CD4-positive, alpha-beta T cell treated with Interleukin-15 for 1 hour (primary cell): ENCODE measurements at regions not wholly inside any gene's neighbourhood (a gene's known extent, or its start where the extent isn't known, plus 50 kb on each side); places are given as distances from the start of the nearest gene placed in this dataset.

Source experiments
- DNase-seq: peaks from one replicate; pipeline ENCODE4 v3.0.0-alpha.2; 2020

- DNase-seq: peak; percentile 56
These were observed 183.6 kb upstream of the NFE2L3 start for GRCh38 chr7:25968205-25968993.

- DNase-seq: no peak
These were observed 181.6 kb upstream of the NFE2L3 start for GRCh38 chr7:25970356-25970755.

GRCh38 chr7:25970911-25971310 is 181.1 kb upstream of the NFE2L3 start:
- DNase-seq: no peak

- no peak for DNase-seq
These were observed 175.4 kb upstream of the NFE2L3 start for GRCh38 chr7:25976630-25977029.

- no peak for DNase-seq
These were observed 173.5 kb upstream of the NFE2L3 start for GRCh38 chr7:25978466-25978865.

- DNase-seq: no peak
These were observed 172.4 kb upstream of the NFE2L3 start for GRCh38 chr7:25979605-25980004.

GRCh38 chr7:25982684-25983083 is 169.3 kb upstream of the NFE2L3 start:
- DNase-seq: no peak

GRCh38 chr7:25985196-25985595 is 166.8 kb upstream of the NFE2L3 start:
- no peak for DNase-seq

- no peak for DNase-seq
These were observed 163.4 kb upstream of the NFE2L3 start for GRCh38 chr7:25988640-25989039.

GRCh38 chr7:25989140-25989705 is 162.8 kb upstream of the NFE2L3 start:
- no peak for DNase-seq

- DNase-seq: no peak
These were observed 157.5 kb upstream of the NFE2L3 start for GRCh38 chr7:25994433-25994994.

- DNase-seq: no peak
These were observed 156.8 kb upstream of the NFE2L3 start for GRCh38 chr7:25995216-25995615.

- no peak for DNase-seq
These were observed 156.0 kb upstream of the NFE2L3 start for GRCh38 chr7:25996006-25996408.

GRCh38 chr7:25998499-25998898 is 153.5 kb upstream of the NFE2L3 start:
- DNase-seq: no peak

- DNase-seq: no peak
These were observed 151.2 kb upstream of the NFE2L3 start for GRCh38 chr7:26000841-26001240.

GRCh38 chr7:26001662-26002244 is 150.2 kb upstream of the NFE2L3 start:
- DNase-seq: no peak

GRCh38 chr7:26005683-26006410 is 146.2 kb upstream of the NFE2L3 start:
- no peak for DNase-seq

- no peak for DNase-seq
These were observed 145.6 kb upstream of the NFE2L3 start for GRCh38 chr7:26006426-26006825.

GRCh38 chr7:26007510-26007909 is 144.5 kb upstream of the NFE2L3 start:
- no peak for DNase-seq

GRCh38 chr7:26008428-26008827 is 143.6 kb upstream of the NFE2L3 start:
- DNase-seq: no peak

GRCh38 chr7:26011039-26011696 is 140.8 kb upstream of the NFE2L3 start:
- DNase-seq: no peak

GRCh38 chr7:26013551-26014083 is 138.4 kb upstream of the NFE2L3 start:
- no peak for DNase-seq

GRCh38 chr7:26022982-26023381 is 129.0 kb upstream of the NFE2L3 start:
- no peak for DNase-seq
